ENCODE measurements at regions not wholly inside any gene's neighbourhood (a gene's known extent, or its start where the extent isn't known, plus 50 kb on each side); places are given as distances from the start of the nearest gene placed in this dataset.

DNA sequence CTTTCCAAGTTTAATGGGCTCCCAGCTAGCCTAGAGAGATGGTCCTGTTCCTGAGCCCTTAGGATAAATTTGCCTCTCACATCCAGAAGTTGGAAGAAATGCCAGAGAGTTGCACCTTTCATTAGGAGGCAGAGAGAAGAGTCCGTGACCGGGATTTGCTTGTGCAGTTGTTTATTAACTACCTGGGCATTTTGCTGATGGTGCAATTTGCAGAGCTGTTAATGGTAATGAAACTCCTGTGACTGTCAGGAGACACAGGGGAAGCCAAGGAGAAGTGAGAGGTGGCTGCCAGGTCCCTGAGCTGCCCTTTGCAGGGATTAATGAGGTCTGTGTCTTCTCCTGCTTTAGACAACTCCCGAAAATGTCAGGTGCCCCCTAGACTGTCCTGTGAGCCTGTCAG lies 69.1 kb upstream of the B3GAT1 start:
- DNase-seq, result no peak

DNA sequence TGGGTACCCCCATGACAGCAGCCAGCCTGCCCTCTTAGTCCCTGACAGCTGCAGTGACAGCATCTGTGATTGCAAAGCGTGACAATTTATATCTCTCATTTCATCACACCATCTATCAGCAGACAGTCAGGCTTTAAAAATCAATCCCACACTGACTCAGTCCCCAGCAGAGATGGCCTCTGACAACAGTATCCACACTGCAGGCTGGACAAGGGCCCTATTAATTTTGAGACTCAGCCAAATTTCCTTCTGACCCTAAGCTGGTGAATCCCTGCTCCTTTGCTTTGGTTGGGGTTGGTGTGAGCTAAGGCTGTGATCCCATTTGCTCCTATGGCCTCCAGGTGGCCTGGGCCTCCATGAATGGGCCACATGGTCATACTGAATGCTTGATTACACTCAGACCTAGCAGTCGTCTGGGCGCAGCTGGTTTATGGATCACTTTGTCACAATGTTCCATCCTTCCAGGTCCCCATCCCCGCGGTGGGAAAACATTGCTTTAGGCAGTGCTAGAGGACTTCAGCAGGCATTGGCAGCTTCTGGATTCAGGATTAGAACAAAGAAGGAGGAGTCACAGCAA lies 68.2 kb upstream of the B3GAT1 start:
- DNase-seq, result no peak

DNA sequence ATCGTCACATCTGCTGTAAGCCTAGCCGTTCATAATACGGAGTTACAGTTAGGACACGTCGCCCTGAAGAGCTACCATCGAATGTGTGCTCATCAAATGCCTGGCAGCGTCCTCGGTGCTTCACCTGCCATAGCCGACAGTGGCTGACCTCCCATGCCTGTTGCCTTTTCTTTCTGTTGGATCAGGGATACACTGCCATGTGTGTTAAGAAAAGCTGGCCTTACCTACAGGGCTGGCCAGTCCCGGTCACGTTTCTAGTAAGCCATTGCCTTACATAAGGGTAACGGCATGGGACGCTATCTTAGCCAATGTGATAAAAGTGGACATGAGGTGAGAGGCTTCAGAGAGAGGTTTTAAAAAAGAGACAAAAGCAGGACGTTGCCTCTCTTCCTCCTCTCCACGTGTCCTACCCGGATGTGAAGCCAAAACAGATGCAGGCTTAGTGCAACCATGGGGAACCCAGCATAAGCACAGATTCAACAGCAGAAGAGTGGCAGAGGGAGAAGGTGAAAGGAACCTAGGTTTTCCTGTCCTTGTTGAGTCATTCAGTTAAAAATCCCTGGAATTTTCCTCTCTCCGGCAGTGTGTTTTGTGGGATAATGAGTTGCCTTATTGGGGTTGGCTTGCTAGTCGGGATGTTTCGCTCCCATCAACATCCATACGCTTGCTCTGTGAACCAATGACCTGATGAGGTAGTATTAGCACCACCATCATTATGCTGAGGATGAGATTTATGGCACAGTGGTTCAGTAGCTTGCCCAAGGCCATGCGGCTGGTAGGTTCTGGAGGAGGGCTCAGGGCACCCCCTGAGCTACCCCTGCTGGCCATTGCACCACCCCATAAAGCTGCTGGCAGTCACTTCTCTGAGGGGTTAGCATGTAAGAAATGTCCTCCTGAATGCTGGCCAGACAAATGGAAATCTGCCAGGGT lies 67.4 kb upstream of the B3GAT1 start:
- no peak for DNase-seq

DNA sequence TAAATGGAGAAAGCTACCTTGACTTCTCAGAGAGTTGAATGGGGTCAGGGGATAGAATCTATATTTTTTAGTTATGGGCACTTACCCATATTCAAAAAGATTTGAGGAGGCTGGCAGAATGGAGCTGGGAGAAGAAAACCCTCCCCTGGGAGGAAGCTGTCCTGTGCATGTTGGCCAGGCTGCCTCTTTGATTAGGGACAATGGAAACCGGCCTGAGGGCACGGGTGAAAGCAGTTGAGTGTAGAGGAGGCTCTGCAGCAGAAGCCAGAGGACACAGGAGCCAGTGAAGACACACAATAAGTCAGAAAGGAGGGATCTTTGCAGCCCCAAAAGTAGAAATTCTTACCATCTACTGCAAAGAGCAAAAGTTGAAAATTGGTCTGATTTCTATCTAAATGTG lies 66.6 kb upstream of the B3GAT1 start:
- DNase-seq, result no peak

DNA sequence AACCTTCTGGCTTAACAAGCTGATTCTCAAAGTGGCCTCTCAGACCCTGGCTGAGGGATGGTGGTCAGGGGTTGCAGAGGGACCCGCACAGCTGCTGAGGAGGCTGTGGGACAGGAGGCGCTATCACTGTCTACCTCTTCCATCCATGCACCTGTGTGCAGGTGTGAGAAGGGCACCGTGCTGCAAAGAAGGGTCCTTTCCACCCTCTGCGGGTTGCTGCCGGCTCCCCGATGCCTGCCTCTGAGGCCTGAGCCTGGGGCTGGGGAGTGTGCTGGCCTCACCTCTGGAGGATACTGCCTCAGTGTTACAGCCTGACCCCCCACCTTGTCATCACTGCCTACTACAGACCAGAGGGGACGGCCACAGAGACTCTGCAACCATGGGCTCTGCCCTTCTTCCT lies 66.1 kb upstream of the B3GAT1 start:
- no peak for DNase-seq

DNA sequence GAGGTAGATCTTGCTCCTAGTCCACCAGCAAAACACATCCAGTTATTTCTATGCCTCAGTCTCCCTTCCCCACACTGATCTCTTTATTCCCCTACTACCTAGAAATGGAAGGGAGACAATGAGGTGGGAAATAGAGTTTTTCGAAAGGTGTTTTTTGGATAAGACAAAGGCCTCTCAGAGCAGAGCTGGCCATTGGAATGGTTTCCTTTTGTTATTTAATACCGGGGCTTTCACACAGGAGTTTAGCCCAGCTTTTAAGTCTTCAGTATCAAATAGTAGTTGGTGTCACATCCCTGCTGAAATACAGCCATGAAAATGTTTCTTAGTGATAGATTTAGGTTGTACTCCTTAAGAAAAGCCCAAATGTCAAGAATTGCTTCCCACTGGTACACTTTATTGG lies 65.4 kb upstream of the B3GAT1 start:
- DNase-seq, result no peak

DNA sequence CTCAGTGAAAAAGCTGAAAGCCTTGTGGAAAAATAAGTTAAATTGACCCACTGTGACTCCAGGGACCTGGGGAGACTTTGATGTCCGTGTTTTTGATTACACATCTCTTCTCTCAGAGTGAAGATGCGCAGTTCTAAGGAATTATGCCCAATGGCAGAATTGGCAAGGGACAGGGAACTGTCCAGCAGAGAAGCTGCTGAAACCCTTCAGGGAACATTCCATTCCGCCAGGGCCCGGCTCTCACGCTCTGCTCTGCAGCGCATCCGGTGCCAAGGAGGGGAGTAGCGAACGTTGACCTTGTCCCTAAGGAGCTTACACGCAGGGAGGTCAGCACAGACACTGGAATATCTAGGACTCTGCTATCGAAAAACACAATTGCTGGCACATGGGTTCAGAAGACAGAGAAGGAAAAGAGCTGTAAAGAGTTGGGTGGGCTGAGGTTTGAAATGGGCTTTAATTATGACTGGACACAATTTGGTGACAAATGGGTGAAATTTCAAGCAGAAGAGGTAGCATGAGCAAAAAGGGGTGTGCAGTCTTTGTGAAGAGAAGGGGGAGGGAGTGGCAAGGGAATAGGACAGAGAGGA lies 64.5 kb upstream of the B3GAT1 start:
- no peak for DNase-seq

DNA sequence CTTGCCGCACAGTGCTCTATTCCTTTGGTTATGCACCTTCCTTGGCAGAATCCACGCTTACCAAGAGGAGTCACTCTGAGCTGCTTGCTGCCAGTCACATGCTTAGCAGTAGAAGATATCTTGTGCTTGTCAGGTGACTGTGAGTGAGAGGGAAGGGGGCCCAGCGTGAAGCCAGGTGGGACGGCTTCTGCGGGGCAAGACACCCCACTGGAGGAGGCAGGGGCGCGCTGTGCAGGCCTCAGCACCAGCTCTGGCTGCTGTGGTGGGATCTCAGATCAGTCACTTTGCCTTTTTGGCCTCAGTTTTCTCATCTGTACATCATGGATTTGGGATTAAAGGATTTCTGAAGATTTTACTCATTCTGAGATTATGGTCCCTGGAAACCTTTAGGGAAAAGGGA lies 63.9 kb upstream of the B3GAT1 start:
- DNase-seq, result no peak

DNA sequence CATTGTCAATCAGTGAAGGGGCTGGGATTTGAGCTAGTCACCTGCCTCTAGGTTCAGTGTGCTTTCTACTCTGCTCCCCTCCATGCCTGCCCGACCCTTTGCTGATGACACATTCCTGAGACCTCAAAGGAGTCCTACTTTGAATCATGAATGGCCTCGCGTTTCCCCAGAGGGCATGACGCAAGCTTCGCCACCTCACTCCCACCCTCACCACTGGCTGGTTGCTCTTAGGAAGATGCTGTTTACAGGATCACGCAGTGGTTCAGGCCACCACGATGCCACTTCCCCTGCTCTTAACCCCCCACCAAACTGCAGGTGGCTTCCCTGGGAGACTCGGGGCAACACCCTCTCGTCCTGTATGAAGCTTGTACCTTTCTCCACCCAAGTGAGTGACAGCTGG lies 62.9 kb upstream of the B3GAT1 start:
- no peak for DNase-seq

DNA sequence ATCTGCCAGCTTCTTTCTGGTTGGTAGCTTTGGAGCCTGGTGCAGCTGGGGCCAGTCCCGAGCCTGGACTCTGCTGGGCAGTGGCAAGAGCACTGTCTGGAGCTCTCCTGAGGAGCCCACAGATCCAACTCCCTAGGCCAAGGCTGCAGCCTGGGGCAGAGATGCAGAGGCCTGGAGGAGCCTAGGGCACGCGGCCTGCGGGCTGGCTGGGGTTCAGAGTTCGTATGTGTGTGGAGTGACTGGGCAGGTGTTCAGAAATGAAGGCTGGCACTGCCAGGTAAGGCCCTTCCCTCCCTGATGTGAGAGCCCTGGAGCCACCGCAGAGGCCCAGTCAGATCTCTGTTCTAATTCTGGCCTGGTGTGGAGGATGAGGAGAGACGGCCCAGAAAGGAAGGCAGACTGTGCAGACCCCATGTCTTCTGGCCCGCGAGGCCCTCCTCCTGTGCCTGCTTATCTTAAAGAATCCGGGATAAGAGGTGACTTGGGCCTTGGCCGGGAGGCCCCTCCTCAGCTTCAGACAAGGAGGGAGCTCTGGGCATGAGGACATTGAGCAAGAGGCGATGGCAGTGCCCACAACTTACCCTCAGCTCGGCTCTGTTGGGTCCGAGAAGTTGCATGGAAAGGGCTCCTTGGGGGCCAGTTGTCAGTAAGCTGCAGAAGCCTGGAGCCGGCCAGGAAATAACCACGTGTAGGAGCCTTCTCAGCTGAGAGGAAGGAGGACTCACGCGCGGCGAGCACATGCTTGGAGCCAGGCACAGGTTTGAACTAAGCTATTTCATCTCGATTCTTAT lies 62.2 kb upstream of the B3GAT1 start:
- DNase-seq, result no peak

DNA sequence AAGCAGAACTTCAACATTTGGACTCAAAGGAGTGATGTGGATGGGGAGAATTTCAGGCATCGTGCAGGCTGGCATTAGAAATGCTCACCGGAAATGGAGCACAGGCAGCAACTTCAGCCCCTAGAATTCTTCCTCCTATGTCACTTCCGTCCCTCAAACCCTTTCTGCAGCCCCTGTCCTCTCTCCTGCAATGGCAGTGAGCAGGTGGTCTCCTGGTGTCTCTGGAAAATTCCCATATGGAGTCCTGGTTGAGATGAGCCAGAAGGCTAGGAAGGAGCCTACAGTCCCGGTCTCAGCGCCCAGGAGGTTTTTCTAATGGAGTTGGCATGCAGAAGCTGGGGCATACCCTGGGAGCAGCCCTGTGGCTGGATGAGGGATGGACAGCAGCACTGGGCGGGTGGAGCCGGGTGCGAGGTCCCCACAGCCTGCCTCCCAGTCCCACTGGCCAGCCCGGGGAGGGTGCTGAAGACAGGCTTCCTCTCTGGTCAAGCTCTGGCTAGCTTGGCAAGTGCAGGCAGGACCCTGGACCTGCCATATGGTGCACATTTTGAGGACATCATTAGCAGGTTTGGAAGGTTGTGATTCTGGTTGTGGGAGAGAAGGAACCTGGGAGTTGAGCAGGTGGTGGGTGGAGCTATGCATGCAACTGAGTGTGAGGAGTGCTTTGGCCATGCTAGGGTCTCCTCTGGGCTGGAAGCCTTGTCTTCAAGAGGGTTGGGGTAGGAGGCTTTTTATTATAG lies 59.8 kb upstream of the B3GAT1 start:
- DNase-seq, result no peak

DNA sequence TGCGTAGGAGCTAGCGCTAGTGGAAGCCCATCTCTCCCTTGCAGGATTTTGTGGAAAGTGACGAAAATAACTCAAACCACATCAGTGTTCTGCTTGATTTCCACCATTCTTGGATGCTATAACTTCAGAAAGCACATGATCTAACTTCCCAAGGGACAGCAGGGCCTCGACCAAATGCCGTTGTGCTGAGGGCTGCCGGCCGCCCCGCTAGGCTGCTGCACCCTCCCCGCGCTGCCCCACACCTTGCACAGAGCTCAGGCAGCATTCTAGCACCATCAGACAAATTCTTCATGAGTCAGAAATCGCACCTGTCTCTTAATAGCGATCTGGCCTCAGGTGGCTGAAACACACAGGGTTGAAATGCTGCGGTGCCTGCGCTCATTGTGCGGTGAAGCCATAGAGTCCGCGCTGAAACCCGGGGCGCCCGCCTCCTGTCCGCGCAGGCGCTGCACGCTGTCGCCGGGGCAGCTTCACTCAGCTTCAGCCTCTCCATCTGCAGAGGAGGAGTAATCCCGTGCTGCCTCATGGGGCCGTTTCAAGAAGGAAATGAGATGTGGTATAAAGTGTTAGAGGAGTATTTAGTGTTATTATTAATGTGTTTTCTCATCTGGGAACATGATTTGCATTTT lies 59.2 kb upstream of the B3GAT1 start:
- DNase-seq, result no peak

DNA sequence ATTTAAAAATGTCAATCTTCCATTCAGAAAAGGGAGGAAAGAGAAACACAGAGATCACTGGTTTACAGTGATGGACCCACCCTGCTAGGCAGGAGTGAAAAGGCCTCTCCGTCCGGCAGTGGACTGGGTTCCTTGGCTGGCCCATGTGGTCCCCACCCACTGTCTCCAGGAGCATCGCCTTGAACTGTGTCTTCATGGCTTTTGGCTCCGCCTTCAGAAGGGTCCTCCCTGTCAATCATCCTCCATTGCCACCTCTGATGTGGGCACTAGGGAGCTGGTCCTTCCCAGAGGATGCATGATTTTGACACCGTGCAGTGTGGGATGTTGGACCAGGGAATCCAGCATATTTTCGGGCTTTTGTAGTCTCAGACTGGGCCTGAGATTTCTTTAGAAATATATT lies 58.2 kb upstream of the B3GAT1 start:
- DNase-seq, result no peak

DNA sequence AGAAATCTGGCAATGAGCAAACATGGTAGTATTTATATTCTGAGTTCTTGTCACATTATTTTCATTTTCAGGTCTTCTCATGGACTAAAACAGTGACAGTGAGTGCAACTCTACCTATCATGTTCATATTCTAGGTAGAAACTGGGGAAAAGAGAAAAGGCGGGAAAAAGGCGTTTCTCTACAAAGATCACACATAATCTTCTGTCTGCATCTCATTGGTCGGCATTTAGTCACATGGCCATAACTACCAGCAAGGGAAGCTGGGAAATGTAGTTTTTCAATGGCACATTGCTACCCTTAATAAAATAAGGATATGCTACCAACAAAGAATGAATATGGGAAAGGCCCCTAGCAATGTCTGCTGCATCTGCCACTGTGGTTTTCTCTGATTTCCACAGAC lies 57.6 kb upstream of the B3GAT1 start:
- DNase-seq, result no peak

DNA sequence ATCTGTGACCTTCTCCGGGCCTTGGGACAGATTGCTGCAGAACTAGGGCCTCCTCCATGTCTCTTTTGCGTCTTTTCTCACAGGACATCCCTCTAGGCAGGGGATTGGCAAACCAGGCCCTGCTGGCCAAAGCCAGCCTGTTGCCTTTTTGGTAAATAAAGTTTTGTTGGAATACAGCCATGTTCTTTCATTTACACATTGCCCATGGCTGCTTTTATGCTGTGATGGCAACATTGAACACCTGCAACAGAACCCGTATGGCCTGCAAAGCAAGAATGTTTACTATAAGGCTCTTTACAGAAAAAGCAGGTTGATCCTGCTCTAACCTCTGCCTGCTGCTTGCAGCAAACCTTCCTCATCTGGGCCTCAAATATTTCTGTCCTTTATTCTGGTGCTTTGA lies 56.8 kb upstream of the B3GAT1 start:
- no peak for DNase-seq

DNA sequence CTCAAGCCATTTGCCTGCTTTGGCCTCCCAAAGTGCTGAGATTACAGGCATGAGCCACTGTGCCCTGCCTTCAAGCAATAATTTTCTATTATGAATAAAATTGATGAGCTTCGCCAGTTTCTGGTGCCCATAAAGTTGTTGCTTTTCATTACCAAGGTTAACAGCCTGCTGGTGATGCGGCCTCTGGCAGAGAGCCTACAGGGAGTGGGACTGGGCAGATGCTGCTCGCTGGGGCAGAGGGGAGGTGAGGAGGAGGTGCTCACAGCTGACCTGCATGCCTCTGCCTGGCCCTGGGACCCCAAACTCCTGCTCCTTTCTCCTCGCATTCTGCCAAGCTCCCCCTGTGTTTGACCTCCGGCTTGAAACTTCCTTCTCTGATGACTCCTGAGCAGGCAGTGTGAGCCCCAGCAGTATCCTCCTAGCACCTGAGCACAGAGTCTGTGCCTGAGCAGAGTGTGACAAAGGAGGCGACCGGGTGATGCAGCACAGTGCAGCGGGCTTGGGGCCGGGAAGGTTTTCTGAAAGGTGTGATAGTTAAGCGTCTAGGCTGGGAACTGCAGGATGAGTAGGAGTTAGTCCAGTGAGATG lies 56.1 kb upstream of the B3GAT1 start:
- DNase-seq, result no peak

DNA sequence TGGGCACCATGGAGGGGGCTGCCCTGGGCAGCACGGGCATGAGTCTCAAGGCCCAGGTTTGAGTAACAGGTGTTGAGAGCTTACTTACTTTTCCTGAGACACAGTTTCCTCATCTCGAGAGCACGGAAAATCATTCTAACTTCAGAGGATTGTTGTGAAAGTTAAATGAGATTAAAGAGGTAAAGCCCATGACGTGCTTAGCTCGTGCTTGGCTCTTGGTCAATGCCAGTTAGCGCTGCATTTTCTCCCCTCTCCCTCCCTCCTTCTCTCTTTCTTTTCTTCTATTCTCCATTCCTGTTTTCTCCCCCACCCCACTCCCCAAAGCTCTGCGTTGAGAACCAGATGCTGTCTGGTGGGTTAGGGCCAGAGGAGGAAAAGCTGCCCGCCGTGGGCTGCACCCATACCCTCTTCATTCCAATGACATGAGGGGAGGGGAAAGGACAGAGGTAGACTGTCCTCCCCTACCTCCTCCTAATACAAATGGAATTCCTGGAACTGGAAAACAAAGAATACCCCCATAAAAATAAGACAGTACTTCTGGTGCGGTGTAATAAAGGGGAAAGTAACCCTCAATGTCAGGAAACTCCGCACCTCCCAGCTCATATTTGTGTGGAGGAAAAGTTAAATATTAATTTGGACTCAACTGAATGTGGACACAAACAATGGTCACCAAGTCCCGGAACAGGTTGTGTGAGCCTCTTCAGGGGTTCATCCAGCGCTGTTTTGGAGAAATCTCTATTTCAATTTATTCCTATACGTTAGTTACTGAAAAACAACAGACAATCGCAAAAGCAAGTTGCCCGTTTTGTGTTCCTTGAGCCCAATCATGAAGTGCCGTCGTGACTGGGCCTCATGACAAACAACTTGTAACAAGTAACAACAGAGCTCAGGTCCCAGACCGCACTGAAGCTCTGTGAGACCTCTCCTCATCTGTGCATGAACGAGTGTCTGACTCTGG lies 54.8 kb upstream of the B3GAT1 start:
- no peak for DNase-seq

DNA sequence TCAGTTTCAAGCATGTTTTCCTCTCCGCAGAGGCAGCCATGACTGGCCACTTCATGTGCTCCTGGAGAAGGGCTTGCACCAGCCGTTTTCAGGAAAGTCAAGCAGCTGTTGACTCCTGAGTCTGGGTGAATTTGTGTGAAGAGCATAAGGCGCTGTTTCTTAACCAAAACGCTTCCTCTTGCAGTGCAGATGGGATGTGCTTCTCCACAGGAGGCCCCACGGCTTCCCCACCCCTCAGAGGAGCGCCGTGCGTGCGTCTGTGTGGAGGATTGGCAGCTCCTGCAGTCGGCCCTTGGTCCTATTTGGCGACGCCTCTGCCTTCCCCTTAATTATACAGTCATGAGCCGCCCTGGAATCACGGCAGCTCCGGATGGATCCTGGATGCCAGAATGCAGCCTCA lies 54.1 kb upstream of the B3GAT1 start:
- no peak for DNase-seq

DNA sequence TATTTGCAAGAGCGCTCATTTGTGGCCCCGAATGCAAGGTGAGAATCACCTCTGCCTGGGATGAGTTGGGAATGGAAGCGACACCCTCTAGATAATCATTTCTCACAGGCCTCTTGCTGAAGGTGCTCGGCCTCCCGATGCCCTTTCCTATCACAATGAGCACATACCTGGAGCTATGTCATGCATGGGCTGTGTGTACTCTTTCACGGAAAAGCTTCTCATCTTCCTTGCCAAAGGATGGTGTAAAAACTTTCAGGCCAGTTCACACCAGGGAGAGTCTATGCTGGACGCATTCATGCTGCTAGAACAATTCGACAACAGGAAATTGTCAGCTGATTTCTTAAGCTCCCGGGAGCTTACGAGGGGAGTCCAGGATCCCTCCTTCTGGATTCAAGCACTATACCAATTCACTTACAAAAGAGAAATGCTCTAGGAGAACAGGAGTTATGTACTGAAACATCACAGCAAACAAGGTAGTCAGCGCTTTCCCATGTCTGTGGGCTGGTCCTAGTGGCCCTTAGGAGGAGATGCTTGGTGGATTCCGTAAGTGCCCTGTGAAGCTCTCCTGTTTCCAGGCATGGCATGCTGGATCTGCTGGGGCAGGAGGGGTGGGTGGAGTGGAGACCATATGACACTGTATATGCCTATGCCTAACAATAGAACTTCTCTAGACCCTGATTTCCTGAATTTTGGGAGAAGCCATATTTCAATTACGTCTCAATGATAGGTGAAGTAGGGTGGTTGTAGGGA lies 53.1 kb upstream of the B3GAT1 start:
- DNase-seq, result no peak

DNA sequence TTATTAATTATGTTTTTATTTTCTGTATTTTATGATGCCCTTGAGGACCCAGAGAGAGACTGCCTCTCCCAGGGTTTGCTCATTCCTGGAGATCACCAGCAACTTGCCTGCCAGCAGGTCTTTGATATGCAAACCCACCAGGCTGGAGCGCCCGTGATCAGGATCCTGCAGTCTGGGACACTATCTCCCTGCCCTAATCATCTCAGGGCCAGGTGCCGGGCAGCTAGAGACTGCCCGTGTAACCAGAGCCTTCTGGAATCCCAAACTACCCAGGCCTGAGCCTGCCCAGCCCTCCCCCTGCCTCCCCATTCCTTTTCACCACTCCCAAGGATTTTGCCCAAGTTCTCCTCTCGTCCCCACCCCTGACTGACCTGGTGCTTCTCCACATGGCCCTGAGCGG lies 52.2 kb upstream of the B3GAT1 start:
- DNase-seq, result no peak
